Lower leg skin (tissue), 4 donors: ENCODE measurements at regions not wholly inside any gene's neighbourhood (a gene's known extent, or its start where the extent isn't known, plus 50 kb on each side); places are given as distances from the start of the nearest gene placed in this dataset.
"Not testable (repeated sequence)": the region's sequence is repeated elsewhere in the genome, so short reads cannot be mapped to it uniquely, and the experiment has no call there.

Source experiments
- DNase-seq, 2 donors: peaks; one replicate each; pipeline ENCODE4 v3.0.0-alpha.2; 2019; ENCODE audit warnings: low spot score in 2 of 2
- H3K4me3 ChIP-seq: fragments of 200-600 bp; sonication (generic); 2 replicates; pipeline ENCODE4 v1.5.1; 2017; ENCODE audit warnings: mild to moderate bottlenecking, low read depth; ENCODE audit not compliant: poor library complexity, severe bottlenecking
- CTCF ChIP-seq, 3 donors: fragments of 450-650 bp; IDR thresholded peaks; one replicate each; pipeline ENCODE4 v1.5.1; 2016; ENCODE audit warnings: antibody characterized with exemption in 3 of 3, mild to moderate bottlenecking in 3 of 3, moderate library complexity in 2 of 3
- POLR2A ChIP-seq, 2 donors: fragments of 450-650 bp; IDR thresholded peaks; one replicate each; pipeline ENCODE4 v1.6.1; 2016 to 2017; ENCODE audit warnings: antibody characterized with exemption in 2 of 2, mild to moderate bottlenecking in 1 of 2, moderate library complexity in 1 of 2
- WGBS, 2 donors: methylation state at CpG; one replicate each; pipeline ENCODE4 v1.1.5; 2018; 5-methylcytosine and 5-hydroxymethylcytosine counted together
- intact Hi-C: fragments of 100-400 bp; cut with DNase I; formaldehyde crosslinking; loops from one replicate; pipeline ENCODE4 v1.15.0; 2023; ENCODE audit warnings: low total_unique reads

- intact Hi-C loops, result no loop called here
Observed at GRCh38 chr12:105880824-105881388, 257.8 kb downstream of the NUAK1 start.

GRCh38 chr12:105882404-105882803, 256.4 kb downstream of the NUAK1 start:
- intact Hi-C loops, result no loop called here
- TF ChIP-seq POLR2A (IDR thresholded peaks at IDR 0.05) (no peak), CTCF (IDR thresholded peaks at IDR 0.05) (no peak)
- no peak overlapping the region for H3K4me3 ChIP-seq
- WGBS, 2 donors, result 12 to 26% methylated on average over 1 of the region's 1 CpG
- peak in 1 of 2 donors; percentile 56 for DNase-seq

More at GRCh38 chr12:105880824-105881388, 257.8 kb downstream of the NUAK1 start:
- TF ChIP-seq CTCF (IDR thresholded peaks at IDR 0.05) (no peak), POLR2A (IDR thresholded peaks at IDR 0.05) (no peak)
- no peak for DNase-seq
- no peak overlapping the region for H3K4me3 ChIP-seq
- 46 to 79% methylated on average over 2 of the region's 2 CpGs for WGBS, 2 donors

GRCh38 chr12:105887131-105887530, 251.6 kb downstream of the NUAK1 start:
- no peak overlapping the region for H3K4me3 ChIP-seq
- TF ChIP-seq POLR2A (IDR thresholded peaks at IDR 0.05), result no peak
- TF ChIP-seq CTCF (IDR thresholded peaks at IDR 0.05), result no peak
- intact Hi-C loops, result no loop called here
- no peak for DNase-seq
- 94 to 97% methylated on average over 3 of the region's 3 CpGs for WGBS, 2 donors

- WGBS, 2 donors, result 76 to 84% methylated on average over 4 of the region's 4 CpGs
- no peak for DNase-seq
- intact Hi-C loops, result no loop called here
- H3K4me3 ChIP-seq, result no peak overlapping the region
- TF ChIP-seq CTCF (IDR thresholded peaks at IDR 0.05) (no peak), POLR2A (IDR thresholded peaks at IDR 0.05) (no peak)
Observed at GRCh38 chr12:105888696-105889095, 250.1 kb downstream of the NUAK1 start.

GRCh38 chr12:105892362-105892910, 246.3 kb downstream of the NUAK1 start:
- TF ChIP-seq CTCF (IDR thresholded peaks at IDR 0.05) (no peak), POLR2A (IDR thresholded peaks at IDR 0.05) (no peak)
- WGBS, 2 donors, result 68 to 89% methylated on average over 4 of the region's 4 CpGs
- intact Hi-C loops, result no loop called here

GRCh38 chr12:105895197-105895832, 243.4 kb downstream of the NUAK1 start:
- H3K4me3 ChIP-seq, intact Hi-C loops, DNase-seq: not testable (repeated sequence)
- 71 to 78% methylated on average over 10 of the region's 10 CpGs for WGBS, 2 donors

More at GRCh38 chr12:105892362-105892910, 246.3 kb downstream of the NUAK1 start:
- H3K4me3 ChIP-seq, result no peak overlapping the region
- no peak for DNase-seq
